HG03432 (cell line): ENCODE measurements at regions not wholly inside any gene's neighbourhood (a gene's known extent, or its start where the extent isn't known, plus 50 kb on each side); places are given as distances from the start of the nearest gene placed in this dataset.
"Not testable (repeated sequence)": the region's sequence is repeated elsewhere in the genome, so short reads cannot be mapped to it uniquely, and the experiment has no call there.

ENCODE experiments used
- ATAC-seq: cut with Tn5 transposase; IDR thresholded peaks from one replicate; pipeline ENCODE4 v1.9.1; 2021; ENCODE audit warnings: mild to moderate bottlenecking, moderate library complexity; ENCODE audit not compliant: unreplicated experiment

DNA sequence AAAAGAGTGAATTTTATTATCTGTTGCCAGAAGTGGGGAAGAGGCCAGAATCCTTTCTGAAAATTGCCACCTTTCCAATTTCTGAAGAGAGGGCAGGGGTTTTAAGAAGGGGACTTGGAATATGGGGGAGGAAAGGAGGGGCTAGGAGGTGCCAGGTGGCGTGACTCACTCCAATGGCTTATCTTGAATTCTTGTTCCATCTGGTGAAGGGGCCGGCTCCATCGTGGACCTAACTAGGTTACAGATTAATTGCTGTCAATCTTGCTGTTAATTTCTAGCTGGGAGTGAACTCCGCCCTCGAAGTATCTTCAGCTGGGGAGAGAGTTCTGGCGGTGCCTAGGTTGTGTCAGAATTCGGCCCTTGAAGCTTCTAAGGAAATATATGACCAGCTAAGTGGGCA is 138.7 kb downstream of the YTHDC2 start:
- ATAC-seq = no peak

DNA sequence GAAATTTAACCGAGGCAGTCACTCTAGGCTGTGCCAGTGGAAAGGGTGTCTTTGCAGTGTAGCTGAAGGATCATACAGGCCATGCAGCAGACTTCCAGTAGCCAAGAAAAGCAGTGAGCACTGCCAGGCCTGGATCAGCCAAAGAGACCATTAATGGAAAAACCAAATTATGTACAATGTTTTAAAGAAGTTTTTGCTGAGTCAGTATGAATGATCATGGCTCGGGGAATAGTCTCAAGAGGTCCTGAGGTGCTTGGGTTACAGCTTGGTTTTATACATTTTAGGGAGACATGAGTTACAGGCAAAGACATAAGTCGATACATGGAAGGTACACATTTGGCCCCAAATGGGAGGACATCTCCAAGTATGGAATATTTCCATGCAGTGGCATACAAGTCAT is 141.3 kb downstream of the YTHDC2 start:
- no peak for ATAC-seq

DNA sequence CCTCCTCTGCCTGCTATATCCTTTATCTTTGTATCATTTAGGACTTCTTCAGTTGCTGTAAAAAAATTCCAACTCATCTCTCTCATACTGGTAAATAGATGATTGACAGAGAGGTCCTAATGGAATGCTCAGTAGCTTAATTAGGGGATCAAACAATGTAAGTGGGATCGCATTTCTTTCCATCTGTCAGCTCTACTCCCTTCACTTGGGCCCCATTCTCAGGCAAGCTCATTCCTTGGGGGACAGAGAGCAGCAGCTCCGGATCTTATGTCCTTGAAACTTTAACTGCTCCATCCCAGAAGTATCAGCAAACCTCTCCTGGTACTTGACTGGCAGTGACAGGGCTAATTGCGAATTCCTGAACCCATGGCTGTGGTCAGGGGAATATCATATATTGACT is 146.7 kb downstream of the YTHDC2 start:
- no peak for ATAC-seq

DNA sequence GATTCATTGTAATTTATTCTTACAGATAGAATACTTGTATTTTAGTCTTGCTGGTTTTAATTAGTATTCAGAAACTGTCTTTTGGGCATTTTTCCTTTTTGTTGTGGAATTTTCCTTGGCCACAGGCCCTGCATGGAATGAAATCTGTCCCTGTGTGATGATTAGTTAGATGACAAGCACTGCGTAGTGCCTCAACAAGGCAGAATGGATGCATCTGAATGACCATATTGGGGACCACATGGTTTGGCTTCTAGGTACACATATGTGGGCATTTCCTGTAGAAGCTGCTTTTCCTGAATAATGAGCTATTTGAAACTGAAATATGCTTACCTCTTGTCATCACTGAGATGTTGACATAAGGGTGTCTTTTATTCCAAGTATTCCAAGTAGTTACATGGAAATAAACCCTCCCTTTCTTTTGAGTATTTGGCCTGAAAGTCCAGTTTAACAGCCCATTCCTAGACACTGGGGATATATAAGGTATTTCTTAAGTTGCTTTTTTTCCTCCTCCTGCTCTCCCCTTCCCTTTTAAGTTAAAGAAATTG is 147.3 kb downstream of the YTHDC2 start:
- ATAC-seq = no peak

GRCh38 chr5:113663879-113664541 is 150.5 kb downstream of the YTHDC2 start:
- ATAC-seq = peak; percentile 70

- ATAC-seq = no peak
Observed at GRCh38 chr5:113673041-113673440, 159.5 kb downstream of the YTHDC2 start.

DNA sequence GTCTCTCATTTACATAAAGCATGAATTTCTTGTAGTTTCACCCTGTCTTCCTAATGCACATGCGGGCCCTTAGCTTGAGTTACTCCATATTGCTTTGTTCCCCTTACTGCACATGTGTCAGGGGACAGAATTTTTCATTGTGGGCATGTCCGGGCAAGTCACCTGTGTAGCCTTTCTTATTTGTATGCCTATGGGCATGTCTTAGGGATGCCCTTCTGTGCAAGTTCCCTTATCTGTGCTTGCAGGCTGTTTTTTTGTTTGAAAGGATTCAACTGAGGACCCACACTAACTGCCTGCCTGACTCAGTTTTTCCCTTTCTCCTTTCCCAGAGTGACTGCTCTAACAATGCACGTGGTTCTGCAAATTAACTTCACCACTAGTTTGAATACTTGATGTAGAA is 161.7 kb downstream of the YTHDC2 start:
- no peak for ATAC-seq

DNA sequence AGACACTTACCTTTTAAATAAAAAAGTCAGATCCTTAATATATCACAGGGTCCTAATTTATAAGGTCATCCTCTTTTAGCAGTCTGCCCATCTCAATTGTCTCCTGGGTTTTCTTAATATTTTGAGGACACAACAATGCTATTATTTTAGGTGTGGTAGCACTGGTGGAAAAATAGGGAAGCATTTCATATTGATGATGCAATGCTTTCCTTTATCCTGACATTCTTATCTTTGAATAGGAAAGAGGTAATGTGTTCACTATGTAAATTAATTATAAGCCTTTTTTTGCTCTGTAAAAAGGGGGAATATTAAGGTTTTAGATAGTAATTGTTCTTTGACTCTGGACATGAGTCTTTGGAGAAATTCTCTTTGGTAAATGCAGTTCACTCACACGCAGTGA is 164.7 kb downstream of the YTHDC2 start:
- no peak for ATAC-seq

GRCh38 chr5:113678924-113679575 is 165.6 kb downstream of the YTHDC2 start:
- no peak for ATAC-seq

- no peak for ATAC-seq
Observed at GRCh38 chr5:113680534-113680933, 167.0 kb downstream of the YTHDC2 start.

DNA sequence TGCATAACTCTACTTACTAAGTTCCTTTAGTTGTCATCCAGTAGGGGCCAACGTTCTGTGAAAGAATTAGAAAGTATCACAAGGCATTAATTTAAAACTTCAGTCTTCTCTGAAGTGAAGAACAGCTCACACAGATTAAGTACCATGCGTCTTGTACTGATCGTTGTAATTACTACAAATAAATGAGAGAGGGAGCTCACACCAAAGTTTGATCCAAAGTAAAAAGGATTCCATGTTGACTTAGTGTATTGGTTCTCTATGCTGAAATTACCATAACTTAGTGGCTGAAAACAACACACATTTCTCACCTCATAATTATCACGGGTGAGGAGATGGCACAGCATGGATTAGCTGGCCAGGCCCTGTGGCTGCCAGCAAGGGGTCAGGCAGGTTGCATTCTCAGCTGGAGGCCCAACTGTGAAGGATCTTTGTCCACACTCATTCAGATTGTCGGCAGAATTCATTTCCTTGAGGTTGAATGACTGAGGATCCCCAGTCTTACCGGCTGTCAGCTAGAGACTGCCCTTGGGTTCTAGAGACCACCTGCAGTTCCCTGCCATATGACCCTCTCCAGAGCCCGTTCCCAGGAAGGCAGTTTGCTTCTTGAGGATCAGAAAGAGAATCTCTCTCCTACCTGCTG is 169.1 kb downstream of the YTHDC2 start:
- peak; percentile 51 for ATAC-seq

- ATAC-seq = no peak
Observed at GRCh38 chr5:113683211-113683610, 169.7 kb downstream of the YTHDC2 start.

DNA sequence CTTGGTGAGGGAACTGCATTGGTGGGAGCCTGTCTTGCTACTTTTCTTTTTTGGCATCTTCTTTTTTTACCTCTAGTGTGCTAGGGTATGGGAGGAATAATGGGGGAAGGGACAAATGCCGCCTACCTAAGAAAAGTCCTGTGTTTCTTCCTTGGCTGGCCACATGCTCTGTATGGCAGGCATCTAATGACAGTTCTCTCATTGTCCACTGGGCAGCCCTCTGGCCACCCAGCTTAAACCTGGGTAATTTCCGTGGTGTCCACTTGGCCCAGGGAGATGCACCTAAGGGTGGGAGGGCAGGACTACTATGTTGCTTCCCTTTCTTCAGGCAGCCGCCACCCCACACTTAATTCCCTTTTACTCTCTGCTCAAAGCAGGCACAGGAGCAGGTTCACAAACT is 173.1 kb downstream of the YTHDC2 start:
- ATAC-seq = no peak

GRCh38 chr5:113689647-113690046 is 176.2 kb downstream of the YTHDC2 start:
- no peak for ATAC-seq

DNA sequence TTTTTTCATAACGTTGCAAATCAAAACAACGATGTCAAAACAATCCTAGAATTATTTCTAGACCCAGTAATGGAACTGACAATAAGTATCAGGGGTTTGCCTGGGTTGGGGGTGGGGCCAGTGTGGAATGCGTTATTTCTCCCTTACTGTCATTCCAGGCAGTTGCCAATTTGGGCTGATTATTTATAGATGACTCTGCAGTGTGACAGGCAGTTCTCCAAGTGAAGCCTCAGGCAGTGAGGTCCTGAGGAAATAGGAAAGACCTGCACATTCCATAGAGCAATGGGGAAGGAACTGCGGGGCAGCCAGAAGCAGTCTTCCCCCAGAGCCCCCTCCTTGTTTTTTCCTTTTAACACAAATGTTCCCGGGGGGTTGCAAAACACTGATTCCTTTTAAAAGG is 179.0 kb downstream of the YTHDC2 start:
- no peak for ATAC-seq

DNA sequence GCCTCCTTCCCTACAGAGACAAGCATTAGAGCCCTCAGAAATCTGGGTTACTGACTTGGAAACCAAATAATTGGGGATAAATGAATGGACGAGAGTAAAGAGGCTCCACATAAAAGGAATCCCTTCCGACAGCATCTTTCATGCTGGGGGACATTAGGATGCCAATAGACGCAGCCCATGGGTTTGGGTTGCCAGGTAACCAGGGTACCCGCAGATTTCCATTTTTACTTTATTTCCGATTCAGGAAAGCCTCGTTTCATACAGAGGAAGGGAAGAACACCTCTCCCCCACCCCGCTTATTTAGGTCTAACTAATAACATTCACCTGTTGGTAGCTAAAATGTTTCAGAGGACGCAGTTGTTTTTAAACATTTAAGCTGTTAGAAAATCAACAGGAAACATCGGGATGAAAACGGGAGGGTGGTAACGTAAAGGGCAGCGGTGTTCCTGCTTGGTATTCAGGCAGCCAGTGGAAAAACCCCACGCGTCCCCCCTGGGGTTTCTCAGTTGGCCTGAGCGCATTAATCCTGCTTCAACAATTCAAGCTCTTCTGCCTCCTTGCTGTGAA is 179.5 kb downstream of the YTHDC2 start:
- ATAC-seq = no peak

- no peak for ATAC-seq
Observed at GRCh38 chr5:113693701-113694100, 180.2 kb downstream of the YTHDC2 start.

DNA sequence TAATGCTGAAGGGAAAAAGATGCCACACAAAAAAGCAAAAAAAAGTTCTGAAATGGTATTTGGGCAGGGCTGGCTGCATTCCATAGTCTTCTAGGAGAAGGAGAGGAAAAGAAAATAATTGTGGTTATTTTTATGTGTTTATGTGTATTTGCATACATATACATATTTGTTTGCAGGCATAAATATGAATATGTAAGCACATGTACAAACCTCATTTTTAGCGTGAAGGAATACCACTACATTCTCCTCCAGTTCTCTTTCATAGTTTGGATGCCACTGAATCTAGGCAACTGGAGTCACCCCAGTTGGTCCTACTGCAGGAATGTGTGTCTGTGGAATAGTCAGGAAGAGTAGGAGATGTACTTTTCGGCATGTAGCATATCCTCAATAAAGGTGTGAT is 181.1 kb downstream of the YTHDC2 start:
- no peak for ATAC-seq

DNA sequence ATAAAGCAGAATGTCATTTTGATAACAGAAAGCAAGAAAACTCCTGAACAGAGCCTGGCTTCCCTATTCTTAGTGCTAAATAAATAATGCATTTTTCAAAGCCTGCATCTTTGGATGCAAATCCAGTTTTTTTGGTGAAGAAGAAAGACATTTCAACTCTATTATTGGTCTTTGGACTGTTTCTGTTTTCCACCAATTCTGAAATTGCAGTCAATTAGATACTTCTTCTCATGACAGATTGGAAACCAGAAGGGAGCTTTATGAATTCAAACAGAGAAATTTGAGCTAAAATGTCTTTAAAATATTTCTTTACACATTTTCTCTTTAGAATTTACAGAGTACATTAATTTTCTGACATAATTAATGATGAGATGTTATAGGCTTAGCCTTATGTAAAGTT is 189.8 kb downstream of the YTHDC2 start:
- ATAC-seq = no peak

GRCh38 chr5:113705657-113706056 is 192.2 kb downstream of the YTHDC2 start:
- ATAC-seq = no peak

- no peak for ATAC-seq
Observed at GRCh38 chr5:113713051-113713450, 199.6 kb downstream of the YTHDC2 start.

DNA sequence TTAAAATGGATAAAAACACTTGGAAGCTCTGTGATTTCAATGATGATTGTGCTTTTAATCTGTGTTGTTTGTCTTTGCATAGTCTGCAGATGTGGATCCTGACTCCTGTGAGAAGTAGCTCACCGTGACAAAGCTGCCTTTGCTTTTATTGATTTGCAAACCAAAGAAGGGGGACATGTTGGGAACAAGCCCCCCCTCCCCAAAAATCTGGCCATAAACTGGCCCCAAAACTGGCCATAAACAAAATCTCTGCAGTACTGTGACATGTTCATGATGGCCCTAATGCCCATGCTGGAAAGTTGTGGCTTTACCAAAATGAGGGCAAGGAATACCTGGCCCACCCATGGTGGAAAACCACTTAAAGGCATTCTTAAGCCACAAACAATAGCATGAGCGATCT is 202.4 kb downstream of the YTHDC2 start:
- ATAC-seq = not testable (repeated sequence)
